ENCODE measurements at regions not wholly inside any gene's neighbourhood (a gene's known extent, or its start where the extent isn't known, plus 50 kb on each side); places are given as distances from the start of the nearest gene placed in this dataset.

- TF ChIP-seq CTCF (conservative IDR thresholded peaks at IDR 0.05 in 1 of 2, IDR thresholded peaks at IDR 0.05 in 1 of 2; ENCODE audit: low read depth in 1 of 2, low read length in 2 of 2) = no peak
- TF ChIP-seq EZH2 (IDR thresholded peaks at IDR 0.05; ENCODE audit: low read length, missing control alignments) = no peak
These were observed 263.5 kb downstream of the SPATA31D1 start for GRCh38 chr9:82252116-82252515.
